ENCODE measurements at regions not wholly inside any gene's neighbourhood (a gene's known extent, or its start where the extent isn't known, plus 50 kb on each side); places are given as distances from the start of the nearest gene placed in this dataset.
A peak's percentile ranks its signal among the peaks of the same experiment; 100 is the strongest.
"Not testable (repeated sequence)": the region's sequence is repeated elsewhere in the genome, so short reads cannot be mapped to it uniquely, and the experiment has no call there.

GRCh38 chr22:35475545-35475944, 65.1 kb upstream of the RASD2 start:
- no peak for DNase-seq

DNA sequence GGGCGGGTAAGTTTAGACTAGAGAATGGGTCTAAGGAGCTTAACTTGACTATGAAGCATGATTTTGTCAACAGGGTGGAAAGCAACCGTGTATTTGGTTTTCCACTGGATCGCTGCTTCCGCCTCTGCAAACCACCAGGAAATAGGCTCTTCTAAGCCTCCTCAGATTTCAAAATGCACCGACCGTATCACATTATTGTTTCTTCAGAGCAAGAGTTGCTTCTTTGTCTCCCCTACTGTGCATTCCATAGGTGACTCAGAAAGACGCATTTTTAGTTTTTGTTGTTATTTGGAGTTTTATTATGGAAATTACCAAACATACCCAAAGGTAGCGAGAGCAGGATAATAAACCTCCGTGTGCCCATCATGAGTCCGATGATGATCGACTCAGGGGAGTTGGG, 64.3 kb upstream of the RASD2 start:
- DNase-seq, result no peak

DNA sequence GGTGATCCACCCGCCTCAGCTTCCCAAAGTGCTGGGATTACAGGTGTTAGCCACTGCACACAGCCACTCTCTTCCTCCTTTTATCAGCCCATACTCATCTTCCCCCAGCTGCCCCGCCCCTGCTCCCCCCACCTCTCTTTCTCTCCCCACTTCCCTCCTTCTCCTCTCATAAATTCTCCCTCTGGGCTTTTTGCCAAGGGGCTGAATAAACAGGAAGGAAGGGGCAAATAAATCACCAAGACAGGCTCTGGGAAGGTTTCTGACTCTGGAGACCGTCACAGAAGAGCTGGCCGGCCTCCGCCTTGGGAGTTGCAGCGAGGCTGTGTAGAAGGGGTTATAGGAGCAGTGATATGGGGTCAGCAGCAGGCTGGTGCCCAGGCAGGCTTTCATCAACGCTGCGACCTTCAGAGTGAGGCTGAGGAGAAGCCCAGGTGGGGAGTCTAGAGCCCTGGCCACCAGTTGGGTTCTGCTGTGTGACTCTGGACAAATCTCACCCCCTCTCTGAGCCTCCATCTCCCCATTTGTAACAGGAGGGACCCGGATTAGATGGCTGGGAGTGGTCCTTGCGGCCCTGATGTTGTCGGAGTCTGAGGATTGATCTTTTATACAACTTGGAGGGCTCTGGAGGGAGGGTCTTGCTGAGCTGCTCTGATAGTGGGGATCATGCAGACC, 62.6 kb upstream of the RASD2 start:
- peak; percentile 88 for DNase-seq

- no peak for DNase-seq
Observed at GRCh38 chr22:35478633-35479107, 62.0 kb upstream of the RASD2 start.

GRCh38 chr22:35479359-35479758, 61.3 kb upstream of the RASD2 start:
- no peak for DNase-seq

GRCh38 chr22:35479985-35480550, 60.6 kb upstream of the RASD2 start:
- DNase-seq, result no peak

DNA sequence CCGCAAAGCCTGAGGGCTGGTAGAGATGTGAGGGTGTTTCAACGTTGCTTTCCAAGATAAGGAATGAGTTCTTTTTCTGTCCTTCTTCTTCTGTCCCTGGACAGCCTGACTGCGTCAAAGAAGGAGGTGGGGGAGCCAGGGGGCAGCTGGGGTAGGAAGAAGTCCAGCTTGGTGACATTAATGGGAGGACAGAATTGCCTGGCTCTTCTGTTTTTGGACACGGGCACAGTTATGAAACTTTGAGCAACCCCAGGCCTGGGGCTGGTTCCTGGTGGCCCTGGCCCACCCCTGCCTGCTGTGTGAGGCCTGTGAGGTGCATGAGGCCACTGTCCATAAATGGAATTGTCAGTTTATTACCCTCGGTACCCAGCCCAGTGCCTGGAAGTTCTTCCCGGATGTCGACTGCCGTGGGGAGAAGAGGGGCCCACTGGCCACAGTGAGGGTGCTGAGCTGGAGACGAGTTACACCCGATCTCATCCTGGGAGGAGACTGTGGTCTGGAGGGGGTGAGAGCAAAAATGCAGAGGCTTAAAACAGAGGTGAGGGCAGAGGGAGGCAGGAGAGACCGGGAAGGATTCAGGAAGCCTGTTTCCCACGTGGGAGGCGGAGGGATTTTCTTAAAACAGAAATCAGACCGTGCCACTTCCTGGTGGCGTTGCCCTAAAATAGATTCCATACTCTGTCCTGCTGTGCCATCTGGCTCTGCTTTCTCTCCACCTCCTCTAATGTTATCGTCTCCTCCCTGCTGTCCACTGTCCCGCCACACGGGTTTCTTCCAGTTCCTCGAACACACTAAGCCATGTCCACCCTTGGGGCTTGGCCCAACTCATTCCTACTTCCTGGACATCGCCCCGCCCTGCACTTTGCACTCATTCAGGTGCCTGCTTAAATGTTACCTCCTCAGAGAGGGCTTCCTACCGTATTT, 59.7 kb upstream of the RASD2 start:
- DNase-seq, result no peak

- no peak for DNase-seq
Observed at GRCh38 chr22:35482311-35482710, 58.3 kb upstream of the RASD2 start.

DNA sequence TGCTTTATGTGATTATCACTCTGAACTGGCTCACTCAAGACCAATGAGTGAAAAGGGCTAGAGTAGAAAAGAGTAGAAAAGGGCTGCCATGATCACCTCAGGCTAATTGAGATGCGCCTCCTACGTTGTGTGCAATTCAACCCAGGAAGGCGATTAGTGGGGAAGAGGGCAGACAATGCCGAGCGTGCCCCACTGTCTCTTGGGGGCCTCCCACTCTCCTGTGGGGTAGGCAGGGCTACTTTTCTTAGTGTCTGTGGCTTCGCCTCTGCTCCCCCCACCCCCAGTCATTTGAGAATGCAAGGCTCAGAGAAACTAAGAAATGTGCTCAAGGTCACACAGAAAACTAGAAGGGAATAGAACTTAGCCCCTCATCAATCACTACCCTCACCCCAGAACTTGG, 57.7 kb upstream of the RASD2 start:
- DNase-seq, result no peak

GRCh38 chr22:35483730-35484129, 56.9 kb upstream of the RASD2 start:
- no peak for DNase-seq

DNA sequence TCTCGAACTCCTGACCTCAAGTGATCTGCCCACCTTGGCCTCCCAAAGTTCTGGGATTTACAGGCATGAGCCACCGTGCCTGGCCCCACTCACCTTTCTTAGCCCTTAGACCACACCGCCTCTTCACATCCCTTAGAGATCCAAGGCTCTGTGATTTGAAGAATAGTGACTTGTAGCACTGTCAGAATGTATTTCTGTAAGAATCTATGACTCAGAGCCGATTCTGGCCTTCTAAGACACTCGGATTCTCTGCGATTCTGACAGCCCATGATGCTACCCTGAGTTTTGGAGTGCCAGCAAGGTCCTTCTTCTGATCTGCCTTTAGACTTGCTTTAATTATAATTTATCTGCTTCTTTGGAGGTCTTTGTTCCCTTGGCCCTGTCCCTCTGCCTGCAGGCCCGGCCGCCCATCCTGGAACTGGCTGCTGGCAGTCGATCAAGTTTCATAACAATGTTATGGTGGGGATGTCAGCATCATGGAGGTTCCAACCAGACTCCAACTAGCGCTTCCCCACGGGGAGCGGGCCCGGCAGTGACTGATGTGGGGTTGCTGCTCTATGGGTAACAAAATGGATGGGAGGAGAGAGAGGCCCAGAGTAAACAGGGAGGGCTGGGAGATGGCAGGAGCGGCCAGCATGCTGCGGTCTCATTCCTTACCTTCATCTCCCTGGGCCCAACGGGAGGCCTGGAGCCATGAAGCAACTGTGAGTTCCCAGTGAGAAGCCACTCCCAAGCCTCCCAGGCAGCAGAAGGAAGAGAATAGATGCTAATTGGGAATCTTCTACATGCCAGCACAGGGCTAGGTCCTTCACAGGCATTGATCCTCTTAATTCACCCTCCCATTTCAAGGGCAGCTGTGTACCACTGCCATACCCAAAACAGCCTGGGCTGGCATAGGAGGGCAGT, 55.7 kb upstream of the RASD2 start:
- no peak for DNase-seq

DNA sequence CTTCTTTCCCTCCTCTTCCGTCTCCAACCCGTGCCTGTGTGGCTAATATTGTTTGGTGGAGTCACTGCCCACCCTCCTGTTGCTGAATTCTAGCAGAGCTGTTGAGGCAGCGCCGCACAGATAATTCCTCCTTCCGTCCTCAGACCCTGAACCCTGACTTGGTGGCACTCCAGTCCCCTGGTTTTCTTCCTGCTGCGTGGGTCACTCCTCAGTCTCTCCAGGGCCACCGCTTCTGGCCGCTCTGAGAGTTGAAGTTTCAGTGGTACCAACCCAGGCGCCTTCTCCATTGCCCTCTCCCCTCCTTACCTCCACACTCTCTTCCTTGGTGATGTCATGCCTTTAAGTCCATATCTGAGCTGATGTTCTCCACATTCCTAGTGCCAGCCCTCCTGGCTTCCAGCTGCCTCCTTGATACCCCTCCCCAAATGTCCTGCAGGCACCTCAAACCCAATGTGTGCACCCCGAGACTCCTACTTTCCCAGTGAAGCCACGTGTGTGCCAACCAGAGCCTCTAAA, 54.5 kb upstream of the RASD2 start:
- no peak for DNase-seq

- not testable (repeated sequence) for DNase-seq
Observed at GRCh38 chr22:35487623-35488022, 53.0 kb upstream of the RASD2 start.

DNA sequence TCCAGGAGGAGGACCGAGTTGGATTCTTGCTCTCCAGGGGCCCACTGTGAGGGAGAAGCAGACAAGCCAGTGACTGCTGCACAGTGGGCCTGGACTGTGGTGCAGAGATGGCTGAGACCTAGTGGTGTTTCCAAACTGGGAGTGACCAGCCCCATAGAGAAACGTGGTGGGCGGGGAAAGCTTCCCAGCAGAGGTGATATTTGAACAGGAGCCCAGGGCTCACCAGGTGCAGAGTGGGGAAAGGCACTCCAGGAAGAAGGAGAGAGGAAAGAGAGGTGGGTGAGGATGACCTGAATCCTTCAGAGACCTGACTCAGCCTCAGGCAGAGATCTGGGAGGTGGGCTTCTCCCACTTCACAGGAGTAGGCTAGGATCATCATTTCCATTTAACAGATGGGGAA, 52.1 kb upstream of the RASD2 start:
- DNase-seq, result no peak

GRCh38 chr22:35489239-35489638, 51.4 kb upstream of the RASD2 start:
- DNase-seq, result peak; percentile 77
